Calu3 (cell line): ENCODE measurements at regions not wholly inside any gene's neighbourhood (a gene's known extent, or its start where the extent isn't known, plus 50 kb on each side); places are given as distances from the start of the nearest gene placed in this dataset.

Experiments used
- BruUV-seq: library from RNA; stranded (reverse); fragments of 400-500 nt; replicated peaks from 2 replicates; lab custom pipeline; 2021; lab: Mats Ljungman, UMichigan
- CTCF ChIA-PET: fragments of 300-600 bp; sonication (Branson Sonifier 250); formaldehyde crosslinking; loops from one replicate; lab custom pipeline; 2022; ENCODE audit warnings: antibody characterized with exemption; lab: Charles Lee
- DNase-seq: peaks from one replicate; pipeline ENCODE4 v3.0.0; 2022
- H3K27ac Mint-ChIP-seq: one replicate; pipeline ENCODE4 v1.8.0; 2022; ENCODE audit warnings: mixed read lengths; ENCODE audit not compliant: unreplicated experiment
- H3K27me3 Mint-ChIP-seq: one replicate; pipeline ENCODE4 v1.8.0; 2022; ENCODE audit warnings: mixed read lengths; ENCODE audit not compliant: unreplicated experiment
- H3K36me3 Mint-ChIP-seq: one replicate; pipeline ENCODE4 v1.8.0; 2022; ENCODE audit warnings: mild to moderate bottlenecking, moderate library complexity, mixed read lengths; ENCODE audit not compliant: insufficient read depth, unreplicated experiment
- H3K4me1 Mint-ChIP-seq: one replicate; pipeline ENCODE4 v1.8.0; 2022; ENCODE audit warnings: mild to moderate bottlenecking, low read depth, mixed read lengths; ENCODE audit not compliant: unreplicated experiment
- H3K4me3 Mint-ChIP-seq: one replicate; pipeline ENCODE4 v1.8.0; 2022; ENCODE audit warnings: mild to moderate bottlenecking, low read depth, moderate library complexity, mixed read lengths; ENCODE audit not compliant: unreplicated experiment
- H3K9me3 Mint-ChIP-seq: one replicate; pipeline ENCODE4 v1.8.0; 2022; ENCODE audit warnings: low read depth, mixed read lengths; ENCODE audit not compliant: unreplicated experiment
- CTCF ChIP-seq: fragments of 200-600 bp; IDR thresholded peaks from one replicate; pipeline ENCODE4 v1.8.0; 2022; ENCODE audit warnings: antibody characterized with exemption; ENCODE audit not compliant: unreplicated experiment
- intact Hi-C: fragments of 100-400 bp; cut with micrococcal nuclease; formaldehyde crosslinking; loops from one replicate; pipeline ENCODE4 v1.10.0; 2022; ENCODE audit not compliant: unreplicated experiment

- CTCF ChIA-PET: no interaction called here
- DNase-seq: no peak
- no peak for TF ChIP-seq CTCF
- H3K4me1 Mint-ChIP-seq: peaks cover 36% of the 10 kb centered on the region
- H3K27me3 Mint-ChIP-seq: no peaks in the 10 kb centered on the region
- H3K4me3 Mint-ChIP-seq: no peak overlapping the region
- H3K36me3 Mint-ChIP-seq: no peaks in the 10 kb centered on the region
- BruUV-seq: no TSS peak
- H3K27ac Mint-ChIP-seq: no peak overlapping the region
- H3K9me3 Mint-ChIP-seq: peaks cover 2% of the 10 kb centered on the region
- intact Hi-C loops: loop anchor here (5.0 kb wide), 1 partner anchor 393 kb away; no protein-coding TSS in a partner anchor
Measured at GRCh38 chr5:68680366-68680765, 413.4 kb upstream of the SLC30A5 start.

- intact Hi-C loops: loop anchor here (5.0 kb wide), 1 partner anchor 395 kb away; no protein-coding TSS in a partner anchor
Measured at GRCh38 chr5:68681929-68682328, 411.9 kb upstream of the SLC30A5 start.

GRCh38 chr5:68682400-68683160, 411.2 kb upstream of the SLC30A5 start:
- TF ChIP-seq CTCF: no peak
- H3K27me3 Mint-ChIP-seq: no peaks in the 10 kb centered on the region
- BruUV-seq: no TSS peak
- H3K36me3 Mint-ChIP-seq: no peaks in the 10 kb centered on the region
- H3K4me3 Mint-ChIP-seq: peak overlapping the region; percentile 6
- intact Hi-C loops: loop anchor here (5.0 kb wide), 1 partner anchor 395 kb away; no protein-coding TSS in a partner anchor
- peak; percentile 31 for DNase-seq
- peak overlapping the region; percentile 8 for H3K27ac Mint-ChIP-seq
- H3K9me3 Mint-ChIP-seq: peaks cover 2% of the 10 kb centered on the region
- CTCF ChIA-PET: no interaction called here
- peaks cover 36% of the 10 kb centered on the region for H3K4me1 Mint-ChIP-seq

More at GRCh38 chr5:68681929-68682328, 411.9 kb upstream of the SLC30A5 start:
- BruUV-seq: no TSS peak
- Mint-ChIP-seq H3K27me3 (no peaks in the 10 kb centered on the region), H3K4me3 (no peak overlapping the region), H3K27ac (peak overlapping the region; percentile 8), H3K9me3 (peaks cover 2% of the 10 kb centered on the region), H3K4me1 (peaks cover 36% of the 10 kb centered on the region), H3K36me3 (no peaks in the 10 kb centered on the region)
- DNase-seq: no peak
- no peak for TF ChIP-seq CTCF
- CTCF ChIA-PET: no interaction called here

GRCh38 chr5:68683632-68684036, 410.2 kb upstream of the SLC30A5 start:
- intact Hi-C loops: loop anchor here (5.0 kb wide), 1 partner anchor 396 kb away; no protein-coding TSS in a partner anchor
- H3K4me1 Mint-ChIP-seq: peaks cover 36% of the 10 kb centered on the region
- BruUV-seq: no TSS peak
- H3K27ac Mint-ChIP-seq: peak overlapping the region; percentile 34
- peak; percentile 78 for DNase-seq
- TF ChIP-seq CTCF: no peak
- no peaks in the 10 kb centered on the region for H3K27me3 Mint-ChIP-seq
- H3K4me3 Mint-ChIP-seq: no peak overlapping the region
- CTCF ChIA-PET: interaction anchor here (0.6 kb wide), 1 partner anchor 31 kb away, joined by 3 read pairs; no protein-coding TSS in a partner anchor
- no peaks in the 10 kb centered on the region for H3K36me3 Mint-ChIP-seq
- peaks cover 2% of the 10 kb centered on the region for H3K9me3 Mint-ChIP-seq
